B cell (primary cell): ENCODE measurements at regions not wholly inside any gene's neighbourhood (a gene's known extent, or its start where the extent isn't known, plus 50 kb on each side); places are given as distances from the start of the nearest gene placed in this dataset.

Experiments used
- ATAC-seq: fragments of 200-7000 bp; cut with Tn5 transposase; one replicate; pipeline ENCODE4 v1.10.0; 2021; ENCODE audit warnings: low read depth, mild to moderate bottlenecking, moderate number of reproducible peaks, moderate library complexity
- CTCF ChIA-PET: fragments of 350-600 bp; sonication (Branson Sonifier 250); formaldehyde crosslinking; loops from one replicate; lab custom pipeline; 2021; ENCODE audit warnings: antibody characterized with exemption, inconsistent platforms; lab: Charles Lee
- POLR2A ChIA-PET: fragments of 350-600 bp; sonication (Branson Sonifier 250); formaldehyde crosslinking; loops from one replicate; lab custom pipeline; 2021; ENCODE audit warnings: antibody characterized with exemption; lab: Charles Lee
- DNase-seq: peaks from one replicate; pipeline ENCODE4 v3.0.0; 2013
- H2AFZ ChIP-seq: 2 replicates; pipeline ENCODE4 v1.6.1; 2012; ENCODE audit warnings: mild to moderate bottlenecking, low read depth, low read length; ENCODE audit not compliant: insufficient read depth, poor library complexity, severe bottlenecking
- H3K27ac ChIP-seq, 2 donors: 1 replicate in 1 of 2; 2 replicates in 1 of 2; pipeline ENCODE4 v1.5.1; 2012 to 2013; ENCODE audit warnings: low read length in 2 of 2, mild to moderate bottlenecking in 2 of 2, moderate library complexity in 1 of 2
- H3K27me3 ChIP-seq, 4 experiments: fragments of 200-600 bp in 1 of 4; sonication (generic) in 1 of 4; replicated peaks in 1 of 4; 1 replicate in 2 of 4; 2 replicates in 2 of 4; pipeline versions ENCODE4 v1.6.1 to v1.7.0; 2013 to 2016; ENCODE audit warnings: low read length in 3 of 4, mild to moderate bottlenecking in 2 of 4, mixed read lengths in 1 of 4, moderate library complexity in 1 of 4; ENCODE audit not compliant: insufficient read depth in 4 of 4, control insufficient read depth in 3 of 4; ENCODE audit errors: control extremely low read depth in 1 of 4
- H3K36me3 ChIP-seq, 2 experiments: replicated peaks in 1 of 2; 1 replicate in 1 of 2; 2 replicates in 1 of 2; pipeline versions ENCODE4 v1.6.1 to v1.7.1; 2013; ENCODE audit warnings: low read length in 1 of 2; ENCODE audit not compliant: insufficient read depth in 2 of 2, control insufficient read depth in 1 of 2; ENCODE audit errors: control extremely low read depth in 1 of 2, extremely low read depth in 1 of 2
- H3K4me1 ChIP-seq, 2 donors: fragments of 200-600 bp in 1 of 2; sonication (generic) in 1 of 2; 1 replicate in 1 of 2; 2 replicates in 1 of 2; pipeline versions ENCODE4 v1.5.1 to v1.6.1; 2013 to 2017; ENCODE audit warnings: low read length in 2 of 2; ENCODE audit not compliant: control insufficient read depth in 2 of 2, insufficient read depth in 2 of 2
- H3K4me2 ChIP-seq: replicated peaks from 2 replicates; pipeline ENCODE3; 2012; ENCODE audit warnings: mild to moderate bottlenecking, low read depth, low read length; ENCODE audit not compliant: poor library complexity, severe bottlenecking
- H3K4me3 ChIP-seq, 5 experiments: fragments of 200-600 bp in 1 of 5; sonication (generic) in 1 of 5; 1 replicate in 3 of 5; 2 replicates in 2 of 5; pipeline versions ENCODE4 v1.5.1 to v1.7.0; 2011 to 2016; ENCODE audit warnings: low read length in 4 of 5, mild to moderate bottlenecking in 4 of 5, low read depth in 2 of 5, control low read depth in 1 of 5, moderate library complexity in 1 of 5; ENCODE audit not compliant: insufficient read depth in 1 of 5; ENCODE audit errors: control extremely low read depth in 1 of 5, extremely low read depth in 1 of 5
- H3K79me2 ChIP-seq: fragments of 200-600 bp; sonication (generic); one replicate; pipeline ENCODE4 v1.6.0; 2016; ENCODE audit warnings: low read length; ENCODE audit not compliant: control insufficient read depth, insufficient read depth
- H3K9ac ChIP-seq: fragments of 200-600 bp; sonication (generic); 2 replicates; pipeline ENCODE4 v1.6.1; 2017; ENCODE audit warnings: mild to moderate bottlenecking, low read length, moderate library complexity
- H3K9me3 ChIP-seq, 3 donors: one replicate each; pipeline versions ENCODE4 v1.6.1 to v1.7.1; 2013; ENCODE audit warnings: low read length in 2 of 3; ENCODE audit not compliant: control insufficient read depth in 2 of 3, insufficient read depth in 1 of 3; ENCODE audit errors: control extremely low read depth in 1 of 3
- H4K20me1 ChIP-seq: 2 replicates; pipeline ENCODE4 v1.6.0; 2012; ENCODE audit warnings: mild to moderate bottlenecking, low read length; ENCODE audit not compliant: insufficient read depth, control insufficient read depth, poor library complexity, severe bottlenecking
- H3K27ac Mint-ChIP-seq: one replicate; pipeline ENCODE4 v1.8.0; 2021; ENCODE audit warnings: mixed read lengths
- H3K27me3 Mint-ChIP-seq: one replicate; pipeline ENCODE4 v1.8.0; 2021; ENCODE audit warnings: mixed read lengths
- H3K4me1 Mint-ChIP-seq: one replicate; pipeline ENCODE4 v1.8.0; 2021; ENCODE audit warnings: mixed read lengths
- H3K4me3 Mint-ChIP-seq: one replicate; pipeline ENCODE4 v1.8.0; 2021; ENCODE audit warnings: mixed read lengths
- H3K9me3 Mint-ChIP-seq: one replicate; pipeline ENCODE4 v1.8.0; 2022; ENCODE audit warnings: mixed read lengths; ENCODE audit not compliant: insufficient read depth
- EZH2 ChIP-seq: IDR thresholded peaks from 2 replicates; pipeline ENCODE4 v1.6.1; 2012; ENCODE audit warnings: borderline replicate concordance, low read depth, mild to moderate bottlenecking, moderate library complexity, low read length; ENCODE audit not compliant: insufficient read depth, poor library complexity, severe bottlenecking
- WGBS: methylation state at CpG from one replicate; pipeline ENCODE4 v1.1.5; 2013; ENCODE audit warnings: missing lambda C conversion rate; ENCODE audit not compliant: insufficient coverage; 5-methylcytosine and 5-hydroxymethylcytosine counted together
- intact Hi-C: fragments of 100-400 bp; cut with micrococcal nuclease; formaldehyde crosslinking; loops from one replicate; pipeline ENCODE4 v1.10.0; 2022
- TF ChIP-seq, protein P1 (sequence below): fragments of 200-600 bp; IDR thresholded peaks from one replicate; pipeline ENCODE4 v1.8.0; 2022; ENCODE audit warnings: antibody characterized with exemption, mild to moderate bottlenecking

GRCh38 chr14:85057221-85057620, 472.7 kb upstream of the FLRT2 start:
- Histone ChIP-seq H4K20me1 (no peaks in the 10 kb centered on the region), H3K36me3 (no peaks in the 10 kb centered on the region), H3K4me3 (no peak overlapping the region), H3K9me3 (peaks cover 4 to 7% (median 5%) of the 10 kb centered on the region in 3 donors), H3K79me2 (no peaks in the 10 kb centered on the region), H3K4me1 (no peaks in the 10 kb centered on the region), H3K27ac (no peak overlapping the region), H3K9ac (no peak overlapping the region), H3K27me3 (no peaks in the 10 kb centered on the region), H2AFZ (no peak overlapping the region), H3K4me2 (no peak overlapping the region)
- ChIA-PET POLR2A (no interaction called here), CTCF (no interaction called here)
- peaks cover 15% of the 10 kb centered on the region for H3K9me3 Mint-ChIP-seq
- DNase-seq = no peak
- 100% methylated on average over 3 of the region's 7 CpGs for WGBS
- H3K27ac Mint-ChIP-seq = no peak overlapping the region
- H3K27me3 Mint-ChIP-seq = no peaks in the 10 kb centered on the region
- intact Hi-C loops = no loop called here
- no peak overlapping the region for H3K4me3 Mint-ChIP-seq
- no peaks in the 10 kb centered on the region for H3K4me1 Mint-ChIP-seq
- ATAC-seq = no peak
- TF ChIP-seq, protein P1, sequence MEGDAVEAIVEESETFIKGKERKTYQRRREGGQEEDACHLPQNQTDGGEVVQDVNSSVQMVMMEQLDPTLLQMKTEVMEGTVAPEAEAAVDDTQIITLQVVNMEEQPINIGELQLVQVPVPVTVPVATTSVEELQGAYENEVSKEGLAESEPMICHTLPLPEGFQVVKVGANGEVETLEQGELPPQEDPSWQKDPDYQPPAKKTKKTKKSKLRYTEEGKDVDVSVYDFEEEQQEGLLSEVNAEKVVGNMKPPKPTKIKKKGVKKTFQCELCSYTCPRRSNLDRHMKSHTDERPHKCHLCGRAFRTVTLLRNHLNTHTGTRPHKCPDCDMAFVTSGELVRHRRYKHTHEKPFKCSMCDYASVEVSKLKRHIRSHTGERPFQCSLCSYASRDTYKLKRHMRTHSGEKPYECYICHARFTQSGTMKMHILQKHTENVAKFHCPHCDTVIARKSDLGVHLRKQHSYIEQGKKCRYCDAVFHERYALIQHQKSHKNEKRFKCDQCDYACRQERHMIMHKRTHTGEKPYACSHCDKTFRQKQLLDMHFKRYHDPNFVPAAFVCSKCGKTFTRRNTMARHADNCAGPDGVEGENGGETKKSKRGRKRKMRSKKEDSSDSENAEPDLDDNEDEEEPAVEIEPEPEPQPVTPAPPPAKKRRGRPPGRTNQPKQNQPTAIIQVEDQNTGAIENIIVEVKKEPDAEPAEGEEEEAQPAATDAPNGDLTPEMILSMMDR = no peak
- TF ChIP-seq EZH2 = no peak

GRCh38 chr14:85058150-85058549, 471.8 kb upstream of the FLRT2 start:
- Mint-ChIP-seq H3K27me3 (no peaks in the 10 kb centered on the region), H3K9me3 (peaks cover 15% of the 10 kb centered on the region), H3K4me1 (no peaks in the 10 kb centered on the region), H3K4me3 (no peak overlapping the region), H3K27ac (no peak overlapping the region)
- H3K27me3 ChIP-seq = no peaks in the 10 kb centered on the region
- no peaks in the 10 kb centered on the region for H4K20me1 ChIP-seq
- DNase-seq (no peak), ATAC-seq (no peak)
- H3K9ac ChIP-seq = no peak overlapping the region
- peaks cover 0 to 7% (median 5%) of the 10 kb centered on the region in 3 donors for H3K9me3 ChIP-seq
- TF ChIP-seq, protein P1 = no peak
- no peak for TF ChIP-seq EZH2
- ChIA-PET CTCF (no interaction called here), POLR2A (no interaction called here)
- H3K36me3 ChIP-seq = no peaks in the 10 kb centered on the region
- no peaks in the 10 kb centered on the region for H3K4me1 ChIP-seq
- H2AFZ ChIP-seq = no peak overlapping the region
- H3K4me2 ChIP-seq = no peak overlapping the region
- H3K4me3 ChIP-seq = no peak overlapping the region
- no peak overlapping the region for H3K27ac ChIP-seq
- H3K79me2 ChIP-seq = no peaks in the 10 kb centered on the region
- intact Hi-C loops = no loop called here
